GM12891 (cell line): ENCODE measurements at regions not wholly inside any gene's neighbourhood (a gene's known extent, or its start where the extent isn't known, plus 50 kb on each side); places are given as distances from the start of the nearest gene placed in this dataset.

Experiments
- POLR2A ChIP-seq: IDR thresholded peaks from 2 replicates; pipeline ENCODE4 v1.6.1; 2011; ENCODE audit warnings: low read depth, low read length, control low read depth
- POLR2AphosphoS5 ChIP-seq: IDR thresholded peaks from 2 replicates; pipeline ENCODE4 v1.6.1; 2011; ENCODE audit warnings: low read depth, low read length, control low read depth
- POU2F2 ChIP-seq: IDR thresholded peaks from 2 replicates; pipeline ENCODE4 v1.6.1; 2011; ENCODE audit warnings: low read depth, mild to moderate bottlenecking, control low read depth, low read length, moderate library complexity
- SPI1 ChIP-seq: IDR thresholded peaks from 2 replicates; pipeline ENCODE4 v1.6.1; 2011; ENCODE audit warnings: low read depth, low read length, control low read depth

DNA sequence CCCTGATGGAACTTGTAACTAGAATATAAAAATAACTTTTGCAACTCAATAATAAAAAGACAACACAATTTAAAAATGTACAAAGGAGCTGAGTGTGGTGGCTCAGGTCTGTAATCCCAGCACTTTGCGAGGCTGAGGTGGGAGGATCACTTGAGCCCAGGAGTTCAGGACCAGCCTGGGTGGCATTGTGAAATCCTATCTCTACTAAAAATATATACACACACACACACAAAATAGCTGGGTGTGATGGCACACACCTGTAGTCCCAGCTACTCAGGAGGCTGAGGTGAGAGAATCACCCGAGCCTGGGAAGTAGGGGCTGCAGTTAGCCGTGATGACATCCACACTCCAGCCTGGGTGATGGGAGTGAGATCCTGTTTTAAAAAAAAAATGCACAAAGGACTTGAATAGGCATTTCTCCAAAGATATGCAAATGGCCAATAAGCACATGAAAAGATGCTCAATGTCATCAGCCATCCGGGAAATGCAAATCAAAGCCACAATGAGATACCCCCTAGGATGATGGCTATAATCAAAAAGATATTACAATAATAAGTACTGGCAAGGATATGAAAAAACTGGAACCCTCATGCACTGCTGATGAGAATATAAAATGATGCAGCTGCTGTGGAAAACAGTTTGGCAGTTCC lies 59.8 kb upstream of the SEPTIN5 start:
- no peak for TF ChIP-seq POLR2A
- TF ChIP-seq POLR2AphosphoS5, result no peak
- TF ChIP-seq POU2F2, result no peak
- TF ChIP-seq SPI1, result no peak
